DMS79 (cell line): ENCODE measurements at regions not wholly inside any gene's neighbourhood (a gene's known extent, or its start where the extent isn't known, plus 50 kb on each side); places are given as distances from the start of the nearest gene placed in this dataset.

Source experiments
- DNase-seq: peaks from one replicate; lab custom pipeline; 2025; lab: John Stamatoyannopoulos, UW

- no peak for DNase-seq
These were observed 71.0 kb downstream of the TMPRSS5 start for GRCh38 chr11:113634940-113635575.

GRCh38 chr11:113632981-113633380, 73.1 kb downstream of the TMPRSS5 start:
- no peak for DNase-seq

GRCh38 chr11:113629562-113629961, 76.5 kb downstream of the TMPRSS5 start:
- DNase-seq = no peak

- no peak for DNase-seq
These were observed 77.2 kb downstream of the TMPRSS5 start for GRCh38 chr11:113628912-113629311.

- no peak for DNase-seq
These were observed 78.2 kb downstream of the TMPRSS5 start for GRCh38 chr11:113627946-113628345.

GRCh38 chr11:113627297-113627696, 78.8 kb downstream of the TMPRSS5 start:
- no peak for DNase-seq

- DNase-seq = no peak
These were observed 79.4 kb downstream of the TMPRSS5 start for GRCh38 chr11:113626736-113627135.

GRCh38 chr11:113623114-113623513, 83.0 kb downstream of the TMPRSS5 start:
- no peak for DNase-seq

- DNase-seq = no peak
These were observed 87.7 kb downstream of the TMPRSS5 start for GRCh38 chr11:113618360-113618759.

- DNase-seq = no peak
These were observed 90.3 kb downstream of the TMPRSS5 start for GRCh38 chr11:113615773-113616172.

GRCh38 chr11:113615098-113615497, 91.0 kb downstream of the TMPRSS5 start:
- DNase-seq = no peak

GRCh38 chr11:113614097-113614496, 92.0 kb downstream of the TMPRSS5 start:
- DNase-seq = no peak

- DNase-seq = no peak
These were observed 92.5 kb downstream of the TMPRSS5 start for GRCh38 chr11:113613619-113614018.

GRCh38 chr11:113604186-113604585, 101.9 kb downstream of the TMPRSS5 start:
- DNase-seq = no peak

- no peak for DNase-seq
These were observed 102.6 kb downstream of the TMPRSS5 start for GRCh38 chr11:113603277-113604059.

GRCh38 chr11:113602483-113602882, 103.6 kb downstream of the TMPRSS5 start:
- DNase-seq = no peak

GRCh38 chr11:113596658-113597057, 109.5 kb downstream of the TMPRSS5 start:
- no peak for DNase-seq

GRCh38 chr11:113595810-113596594, 110.1 kb downstream of the TMPRSS5 start:
- no peak for DNase-seq

GRCh38 chr11:113593698-113594308, 112.3 kb downstream of the TMPRSS5 start:
- DNase-seq = no peak

GRCh38 chr11:113591117-113591516, 115.0 kb downstream of the TMPRSS5 start:
- DNase-seq = peak; percentile 84

GRCh38 chr11:113587308-113587739, 112.1 kb upstream of the DRD2 start:
- DNase-seq = no peak

- DNase-seq = no peak
These were observed 109.2 kb upstream of the DRD2 start for GRCh38 chr11:113584371-113584770.
